ENCODE measurements at regions not wholly inside any gene's neighbourhood (a gene's known extent, or its start where the extent isn't known, plus 50 kb on each side); places are given as distances from the start of the nearest gene placed in this dataset.

GRCh38 chr9:13332571-13332970, 53.1 kb upstream of the MPDZ start:
- no peak for DNase-seq
- in situ Hi-C loops (cut with HindIII; ENCODE audit: low pct_ligation_motif_present, low pct_unique_long_range_greater_than_20kb, low sequenced_read_pairs), result no loop called here

- in situ Hi-C loops (cut with HindIII; ENCODE audit: low pct_ligation_motif_present, low pct_unique_long_range_greater_than_20kb, low sequenced_read_pairs), result no loop called here
- DNase-seq, result no peak
Observed at GRCh38 chr9:13331320-13331719, 51.8 kb upstream of the MPDZ start.

GRCh38 chr9:13330396-13331004, 51.0 kb upstream of the MPDZ start:
- DNase-seq, result no peak
- in situ Hi-C loops (cut with HindIII; ENCODE audit: low pct_ligation_motif_present, low pct_unique_long_range_greater_than_20kb, low sequenced_read_pairs), result no loop called here

All from ACHN (cell line).